Activated CD8-positive, alpha-beta T cell treated with anti-CD3 and anti-CD28 coated beads, Interleukin-2, amount 10 ng/mL, durations not matched to agents 7 days and 5 days (primary cell): ENCODE measurements at regions not wholly inside any gene's neighbourhood (a gene's known extent, or its start where the extent isn't known, plus 50 kb on each side); places are given as distances from the start of the nearest gene placed in this dataset.
A peak's percentile ranks its signal among the peaks of the same experiment; 100 is the strongest.

Experiments
- ATAC-seq: fragments of 150-1000 bp; cut with Tn5 transposase; one replicate; pipeline ENCODE4 v1.10.0; 2021; ENCODE audit warnings: moderate library complexity
- CTCF ChIA-PET: fragments of 350-600 bp; sonication (Branson Sonifier 250); formaldehyde crosslinking; loops from one replicate; lab custom pipeline; 2021; ENCODE audit warnings: antibody characterized with exemption; lab: Charles Lee
- POLR2A ChIA-PET: fragments of 350-600 bp; sonication (Branson Sonifier 250); formaldehyde crosslinking; loops from one replicate; lab custom pipeline; 2021; ENCODE audit warnings: antibody characterized with exemption; lab: Charles Lee
- DNase-seq: peaks from one replicate; pipeline ENCODE4 v3.0.0-alpha.2; 2020
- H3K27ac Mint-ChIP-seq: one replicate; pipeline ENCODE4 v1.8.0; 2021; ENCODE audit warnings: mild to moderate bottlenecking, mixed read lengths
- H3K27me3 Mint-ChIP-seq: one replicate; pipeline ENCODE4 v1.8.0; 2021; ENCODE audit warnings: low read depth, mixed read lengths
- H3K36me3 Mint-ChIP-seq: one replicate; pipeline ENCODE4 v1.8.0; 2021; ENCODE audit warnings: low read depth, mixed read lengths
- H3K4me1 Mint-ChIP-seq: one replicate; pipeline ENCODE4 v1.8.0; 2021; ENCODE audit warnings: low read depth, mixed read lengths
- H3K4me3 Mint-ChIP-seq: one replicate; pipeline ENCODE4 v1.8.0; 2021; ENCODE audit warnings: mild to moderate bottlenecking, mixed read lengths
- H3K9me3 Mint-ChIP-seq: one replicate; pipeline ENCODE4 v1.8.0; 2022; ENCODE audit warnings: mixed read lengths; ENCODE audit not compliant: insufficient read depth

- DNase-seq, result peak; percentile 7
- Mint-ChIP-seq H3K4me1 (peaks cover 14% of the 10 kb centered on the region), H3K36me3 (no peaks in the 10 kb centered on the region), H3K27me3 (peaks cover 3% of the 10 kb centered on the region), H3K9me3 (no peaks in the 10 kb centered on the region), H3K27ac (no peak overlapping the region), H3K4me3 (no peak overlapping the region)
- no peak for ATAC-seq
- CTCF ChIA-PET, result interaction anchor here (1.1 to 1.3 kb wide), 2 partner anchors 15 to 220 kb away, joined by 3 to 4 read pairs; no protein-coding TSS in a partner anchor
- POLR2A ChIA-PET, result no interaction called here
Measured at GRCh38 chr2:126748188-126748760, 92.3 kb downstream of the GYPC start.

DNA sequence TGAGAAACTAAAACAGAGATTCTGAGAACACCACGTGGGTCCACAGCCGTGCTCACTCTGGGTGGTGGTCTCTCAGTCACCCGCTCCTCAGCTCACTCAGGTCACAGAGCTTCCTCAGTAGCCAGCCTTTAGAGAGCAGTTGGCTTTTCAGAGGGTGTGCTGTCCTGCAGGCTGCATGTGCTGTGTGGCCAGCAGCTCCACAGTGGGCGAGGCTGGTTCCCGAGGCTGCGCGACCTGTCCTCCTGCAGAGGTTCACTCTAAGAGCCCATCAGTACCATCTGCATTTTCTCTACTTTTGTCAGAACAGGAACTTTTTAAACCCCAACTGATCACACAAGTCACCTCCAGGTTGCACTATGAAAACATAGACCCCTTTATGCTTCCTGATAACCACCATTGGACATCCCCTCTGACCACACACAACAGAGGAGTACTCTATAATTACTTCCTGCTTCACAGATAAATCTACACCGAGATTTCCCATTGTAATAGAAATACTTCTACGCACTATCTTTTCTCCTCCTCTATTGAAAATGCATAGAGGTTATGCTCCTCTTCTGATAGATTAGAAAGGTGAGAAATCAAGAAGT lies 93.1 kb downstream of the GYPC start:
- ATAC-seq, result no peak
- no peak overlapping the region for H3K27ac Mint-ChIP-seq
- peak; percentile 10 for DNase-seq
- H3K27me3 Mint-ChIP-seq, result peaks cover 3% of the 10 kb centered on the region
- no peak overlapping the region for H3K4me3 Mint-ChIP-seq
- no peaks in the 10 kb centered on the region for H3K36me3 Mint-ChIP-seq
- H3K9me3 Mint-ChIP-seq, result no peaks in the 10 kb centered on the region
- CTCF ChIA-PET, result interaction anchor here (1.1 to 1.9 kb wide), 2 partner anchors 14 to 221 kb away, joined by 3 to 6 read pairs; no protein-coding TSS in a partner anchor
- POLR2A ChIA-PET, result no interaction called here
- peaks cover 19% of the 10 kb centered on the region for H3K4me1 Mint-ChIP-seq

DNA sequence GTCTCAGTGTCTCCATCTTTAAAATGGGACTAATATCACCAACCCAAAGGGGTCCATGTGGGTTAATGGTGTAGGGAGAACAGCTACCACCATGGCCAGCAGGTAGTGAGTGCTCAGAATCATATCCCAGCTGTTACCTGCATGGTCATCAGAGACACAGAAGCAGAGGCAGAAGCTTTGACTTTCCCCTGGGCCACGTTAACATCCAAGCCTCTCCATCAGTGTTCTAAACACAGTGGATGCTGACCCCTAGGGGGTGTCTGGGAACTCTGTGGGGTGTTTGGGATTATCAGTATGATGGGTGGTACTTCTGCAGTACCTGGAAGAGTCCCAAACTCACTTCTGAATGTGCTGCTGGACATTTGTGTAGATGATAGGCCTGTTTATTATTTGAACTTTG lies 93.6 kb downstream of the GYPC start:
- H3K27ac Mint-ChIP-seq, result no peak overlapping the region
- no peak for DNase-seq
- POLR2A ChIA-PET, result no interaction called here
- H3K36me3 Mint-ChIP-seq, result no peaks in the 10 kb centered on the region
- H3K27me3 Mint-ChIP-seq, result peaks cover 3% of the 10 kb centered on the region
- peak; percentile 12 for ATAC-seq
- H3K4me3 Mint-ChIP-seq, result no peak overlapping the region
- CTCF ChIA-PET, result interaction anchor here (1.1 to 1.9 kb wide), 2 partner anchors 13 to 221 kb away, joined by 3 to 6 read pairs; no protein-coding TSS in a partner anchor
- H3K4me1 Mint-ChIP-seq, result peaks cover 24% of the 10 kb centered on the region
- no peaks in the 10 kb centered on the region for H3K9me3 Mint-ChIP-seq

DNA sequence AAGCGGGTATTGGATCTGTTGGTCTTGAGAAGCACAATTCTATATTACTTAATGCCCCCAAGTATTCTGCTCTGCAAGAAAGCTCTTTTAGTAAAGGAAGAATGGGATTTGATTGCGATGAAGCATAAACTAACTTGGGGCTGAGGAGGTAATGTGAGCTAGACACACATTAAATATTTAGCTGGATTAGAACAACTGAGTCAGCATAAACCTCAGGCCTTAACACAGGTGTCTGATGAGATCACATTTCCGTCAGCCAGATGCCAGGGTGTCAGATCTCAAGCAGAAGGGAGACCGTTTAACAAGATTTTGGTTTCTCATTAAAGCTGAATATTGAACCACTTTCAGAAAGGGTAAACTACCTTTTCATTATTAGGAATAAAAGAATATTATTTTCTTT lies 94.5 kb downstream of the GYPC start:
- Mint-ChIP-seq H3K27me3 (peaks cover 3% of the 10 kb centered on the region), H3K9me3 (no peaks in the 10 kb centered on the region), H3K4me3 (no peak overlapping the region), H3K36me3 (no peaks in the 10 kb centered on the region), H3K4me1 (peaks cover 28% of the 10 kb centered on the region), H3K27ac (no peak overlapping the region)
- CTCF ChIA-PET, result interaction anchor here (1.5 to 1.9 kb wide), 2 partner anchors 11 to 222 kb away, joined by 4 to 6 read pairs; no protein-coding TSS in a partner anchor
- DNase-seq (no peak), ATAC-seq (no peak)
- POLR2A ChIA-PET, result no interaction called here

DNA sequence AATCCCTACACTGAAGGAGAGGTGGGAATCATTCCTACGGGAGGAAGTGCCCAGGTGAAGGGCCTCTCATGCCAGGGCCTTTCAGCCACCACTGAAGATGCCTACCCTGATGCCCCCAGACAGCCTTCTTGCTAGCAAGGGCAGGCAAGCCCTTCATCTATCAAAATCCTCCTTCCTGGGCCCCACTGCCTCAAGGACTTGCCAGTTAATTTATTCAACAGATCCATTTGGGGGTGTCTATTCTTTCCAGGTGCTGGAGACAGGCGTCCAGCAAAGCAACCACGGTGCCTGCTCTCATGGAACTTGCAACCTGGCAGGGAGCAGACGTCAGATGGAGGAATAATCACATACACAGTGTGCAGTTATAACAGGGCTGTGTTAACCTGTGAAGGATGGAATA lies 95.5 kb downstream of the GYPC start:
- no peaks in the 10 kb centered on the region for H3K27me3 Mint-ChIP-seq
- peaks cover 5% of the 10 kb centered on the region for H3K36me3 Mint-ChIP-seq
- H3K4me1 Mint-ChIP-seq, result peaks cover 28% of the 10 kb centered on the region
- H3K4me3 Mint-ChIP-seq, result no peak overlapping the region
- POLR2A ChIA-PET, result no interaction called here
- no peak for ATAC-seq
- CTCF ChIA-PET, result interaction anchor here (1.5 kb wide), 1 partner anchor 10 kb away, joined by 4 read pairs; no protein-coding TSS in a partner anchor
- peak; percentile 11 for DNase-seq
- peaks cover 5% of the 10 kb centered on the region for H3K9me3 Mint-ChIP-seq
- no peak overlapping the region for H3K27ac Mint-ChIP-seq

- DNase-seq (peak; percentile 16), ATAC-seq (no peak)
- Mint-ChIP-seq H3K4me1 (peaks cover 28% of the 10 kb centered on the region), H3K36me3 (peaks cover 5% of the 10 kb centered on the region), H3K4me3 (no peak overlapping the region), H3K27me3 (no peaks in the 10 kb centered on the region), H3K9me3 (peaks cover 5% of the 10 kb centered on the region), H3K27ac (no peak overlapping the region)
- ChIA-PET CTCF (interaction anchor here (1.1 kb wide), 1 partner anchor 24 kb away, joined by 4 read pairs; no protein-coding TSS in a partner anchor), POLR2A (no interaction called here)
Measured at GRCh38 chr2:126752876-126753275, 96.9 kb downstream of the GYPC start.

DNA sequence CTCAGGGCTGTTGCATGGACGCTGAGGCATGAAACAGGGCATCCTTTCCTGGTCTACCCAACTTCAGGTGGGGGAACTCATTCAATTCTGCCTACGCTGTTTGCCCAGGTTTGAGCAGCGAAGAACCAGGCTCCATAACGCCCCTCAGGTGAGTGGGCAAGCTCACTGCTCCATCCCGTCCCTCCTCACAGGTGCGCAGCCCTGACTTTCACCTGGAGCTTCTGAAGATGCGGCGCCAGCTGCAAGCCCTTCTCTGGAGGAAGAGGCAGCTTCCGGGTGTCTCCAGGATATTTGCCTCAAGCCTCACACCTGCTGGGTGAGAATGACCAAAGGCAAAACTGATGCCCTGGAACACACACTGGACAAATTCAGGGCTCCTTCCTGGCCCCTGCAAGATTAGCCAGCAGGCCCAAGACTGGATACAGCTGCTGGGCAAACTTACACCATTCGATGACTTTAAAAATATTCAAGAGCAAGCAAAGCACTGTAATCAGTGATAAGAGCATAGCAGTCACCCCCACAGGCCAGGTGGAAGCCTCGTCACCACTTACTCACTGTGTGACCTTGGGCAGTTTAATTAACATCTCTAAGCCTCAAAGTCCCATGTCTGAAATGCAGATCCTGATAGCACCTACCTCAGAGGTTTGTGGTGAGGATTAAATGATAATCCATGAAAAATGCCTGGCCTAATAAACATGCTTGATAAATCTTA lies 97.7 kb downstream of the GYPC start:
- ChIA-PET POLR2A (no interaction called here), CTCF (interaction anchor here (1.1 kb wide), 1 partner anchor 23 kb away, joined by 4 read pairs; no protein-coding TSS in a partner anchor)
- H3K4me3 Mint-ChIP-seq, result no peak overlapping the region
- no peak overlapping the region for H3K27ac Mint-ChIP-seq
- H3K36me3 Mint-ChIP-seq, result peaks cover 5% of the 10 kb centered on the region
- peaks cover 5% of the 10 kb centered on the region for H3K9me3 Mint-ChIP-seq
- no peaks in the 10 kb centered on the region for H3K27me3 Mint-ChIP-seq
- H3K4me1 Mint-ChIP-seq, result peaks cover 27% of the 10 kb centered on the region
- no peak for ATAC-seq
- DNase-seq, result no peak

GRCh38 chr2:126754240-126755004 lies 98.5 kb downstream of the GYPC start:
- ATAC-seq, result peak; percentile 42
- CTCF ChIA-PET, result interaction anchor here (1.1 kb wide), 1 partner anchor 22 kb away, joined by 4 read pairs; no protein-coding TSS in a partner anchor

GRCh38 chr2:126756125-126756524 lies 100.2 kb downstream of the GYPC start:
- H3K4me3 Mint-ChIP-seq, result no peak overlapping the region
- H3K27ac Mint-ChIP-seq, result no peak overlapping the region
- ChIA-PET CTCF (interaction anchor here (1.0 to 1.4 kb wide), 3 partner anchors 7 to 358 kb away, joined by 3 to 5 read pairs (median 4); no protein-coding TSS in a partner anchor), POLR2A (no interaction called here)
- ATAC-seq, result no peak
- no peak for DNase-seq
- peaks cover 5% of the 10 kb centered on the region for H3K9me3 Mint-ChIP-seq
- H3K27me3 Mint-ChIP-seq, result no peaks in the 10 kb centered on the region
- peaks cover 5% of the 10 kb centered on the region for H3K36me3 Mint-ChIP-seq
- peaks cover 24% of the 10 kb centered on the region for H3K4me1 Mint-ChIP-seq

More at GRCh38 chr2:126754240-126755004, 98.5 kb downstream of the GYPC start:
- no peaks in the 10 kb centered on the region for H3K27me3 Mint-ChIP-seq
- H3K4me3 Mint-ChIP-seq, result no peak overlapping the region
- H3K27ac Mint-ChIP-seq, result peak overlapping the region; percentile 48
- H3K4me1 Mint-ChIP-seq, result peaks cover 20% of the 10 kb centered on the region
- H3K9me3 Mint-ChIP-seq, result peaks cover 5% of the 10 kb centered on the region
- POLR2A ChIA-PET, result no interaction called here
- DNase-seq, result no peak
- peaks cover 5% of the 10 kb centered on the region for H3K36me3 Mint-ChIP-seq

GRCh38 chr2:126761256-126761980 lies 105.5 kb downstream of the GYPC start:
- CTCF ChIA-PET, result interaction anchor here (1.0 to 3.8 kb wide), 8 partner anchors 11 to 363 kb away, joined by 3 to 19 read pairs (median 4); no protein-coding TSS in a partner anchor
- peaks cover 50% of the 10 kb centered on the region for H3K4me1 Mint-ChIP-seq
- DNase-seq (no peak), ATAC-seq (no peak)
- peak overlapping the region; percentile 88 for H3K27ac Mint-ChIP-seq
- peaks cover 6% of the 10 kb centered on the region for H3K36me3 Mint-ChIP-seq
- peaks cover under 1% of the 10 kb centered on the region for H3K9me3 Mint-ChIP-seq
- no peak overlapping the region for H3K4me3 Mint-ChIP-seq
- POLR2A ChIA-PET, result interaction anchor here (0.7 kb wide), 1 partner anchor 773 kb away, joined by 3 read pairs; no protein-coding TSS in a partner anchor
- H3K27me3 Mint-ChIP-seq, result peaks cover 9% of the 10 kb centered on the region
